Neuron (in vitro differentiated cells): ENCODE measurements at regions not wholly inside any gene's neighbourhood (a gene's known extent, or its start where the extent isn't known, plus 50 kb on each side); places are given as distances from the start of the nearest gene placed in this dataset.

ENCODE experiments used
- H2AFZ ChIP-seq: one replicate; pipeline ENCODE4 v1.6.1; 2013; ENCODE audit warnings: low read depth, mild to moderate bottlenecking, inconsistent platforms, low read length, moderate library complexity
- H3K27me3 ChIP-seq: one replicate; pipeline ENCODE4 v1.6.1; 2013; ENCODE audit warnings: low read length; ENCODE audit not compliant: insufficient read depth
- H3K36me3 ChIP-seq: one replicate; pipeline ENCODE4 v1.6.1; 2013; ENCODE audit warnings: low read length; ENCODE audit not compliant: insufficient read depth
- H3K4me1 ChIP-seq: one replicate; pipeline ENCODE4 v1.6.1; 2013; ENCODE audit warnings: low read length; ENCODE audit not compliant: insufficient read depth
- H3K4me3 ChIP-seq: 2 replicates; pipeline ENCODE4 v1.5.1; 2013; ENCODE audit warnings: mild to moderate bottlenecking, low read length, moderate library complexity
- H3K9me3 ChIP-seq: one replicate; pipeline ENCODE4 v1.6.1; 2013; ENCODE audit warnings: low read length

GRCh38 chr13:107441279-107441678 is 774.1 kb downstream of the LIG4 start:
- H2AFZ ChIP-seq = no peak overlapping the region
- no peaks in the 10 kb centered on the region for H3K36me3 ChIP-seq
- H3K4me3 ChIP-seq = no peak overlapping the region
- H3K9me3 ChIP-seq = no peaks in the 10 kb centered on the region
- H3K27me3 ChIP-seq = no peaks in the 10 kb centered on the region
- no peaks in the 10 kb centered on the region for H3K4me1 ChIP-seq

GRCh38 chr13:107438251-107438650 is 777.1 kb downstream of the LIG4 start:
- no peaks in the 10 kb centered on the region for H3K36me3 ChIP-seq
- H3K9me3 ChIP-seq = no peaks in the 10 kb centered on the region
- H3K4me1 ChIP-seq = no peaks in the 10 kb centered on the region
- no peak overlapping the region for H2AFZ ChIP-seq
- no peaks in the 10 kb centered on the region for H3K27me3 ChIP-seq
- H3K4me3 ChIP-seq = no peak overlapping the region

GRCh38 chr13:107434347-107434746 is 781.0 kb downstream of the LIG4 start:
- no peaks in the 10 kb centered on the region for H3K4me1 ChIP-seq
- no peaks in the 10 kb centered on the region for H3K36me3 ChIP-seq
- no peaks in the 10 kb centered on the region for H3K9me3 ChIP-seq
- no peaks in the 10 kb centered on the region for H3K27me3 ChIP-seq
- H2AFZ ChIP-seq = no peak overlapping the region
- no peak overlapping the region for H3K4me3 ChIP-seq

DNA sequence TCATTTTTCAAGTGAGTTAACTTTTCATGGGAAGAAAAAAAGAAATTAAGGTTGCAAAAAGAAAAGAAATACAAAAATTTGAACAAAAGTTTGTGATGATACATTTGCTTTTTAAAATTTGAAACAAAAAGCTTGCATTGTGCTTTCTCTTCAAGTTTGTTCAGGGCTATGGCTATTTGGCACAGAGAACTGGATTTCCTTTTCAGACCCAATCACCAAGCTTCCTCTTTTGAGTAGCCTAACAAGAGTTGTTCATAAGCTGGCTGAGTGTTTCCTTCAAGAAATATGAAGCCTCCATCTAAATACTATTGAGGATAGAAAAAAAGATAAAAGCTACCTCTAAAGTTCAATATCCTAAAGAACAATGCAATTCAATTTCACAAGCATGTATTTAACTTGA is 787.8 kb downstream of the LIG4 start:
- Histone ChIP-seq H3K4me1 (no peaks in the 10 kb centered on the region), H2AFZ (no peak overlapping the region), H3K9me3 (no peaks in the 10 kb centered on the region), H3K4me3 (no peak overlapping the region), H3K27me3 (no peaks in the 10 kb centered on the region), H3K36me3 (no peaks in the 10 kb centered on the region)

- Histone ChIP-seq H3K27me3 (no peaks in the 10 kb centered on the region), H3K36me3 (no peaks in the 10 kb centered on the region), H3K9me3 (no peaks in the 10 kb centered on the region), H3K4me1 (no peaks in the 10 kb centered on the region), H2AFZ (no peak overlapping the region), H3K4me3 (no peak overlapping the region)
Observed at GRCh38 chr13:107422421-107422820, 792.9 kb downstream of the LIG4 start.

DNA sequence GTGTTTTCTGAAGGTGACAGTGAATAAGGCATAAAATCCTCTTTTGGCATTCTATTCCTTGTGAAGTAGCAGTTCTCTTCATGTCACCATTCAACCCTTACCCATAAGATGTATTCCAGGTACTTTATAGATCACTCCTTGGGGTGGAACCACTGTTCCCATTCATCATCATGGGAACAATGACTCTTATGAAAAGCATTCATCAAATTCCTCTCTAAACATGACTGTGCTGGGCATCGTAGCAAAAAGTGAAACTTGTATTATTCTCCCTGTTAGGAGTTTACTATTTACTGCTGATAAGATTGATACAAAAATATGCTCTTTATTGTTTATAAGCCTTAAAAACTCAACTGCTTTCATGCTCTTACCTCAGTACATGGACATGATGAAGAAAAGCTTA is 793.4 kb downstream of the LIG4 start:
- no peaks in the 10 kb centered on the region for H3K36me3 ChIP-seq
- no peak overlapping the region for H3K4me3 ChIP-seq
- no peaks in the 10 kb centered on the region for H3K9me3 ChIP-seq
- H3K4me1 ChIP-seq = no peaks in the 10 kb centered on the region
- no peaks in the 10 kb centered on the region for H3K27me3 ChIP-seq
- no peak overlapping the region for H2AFZ ChIP-seq

DNA sequence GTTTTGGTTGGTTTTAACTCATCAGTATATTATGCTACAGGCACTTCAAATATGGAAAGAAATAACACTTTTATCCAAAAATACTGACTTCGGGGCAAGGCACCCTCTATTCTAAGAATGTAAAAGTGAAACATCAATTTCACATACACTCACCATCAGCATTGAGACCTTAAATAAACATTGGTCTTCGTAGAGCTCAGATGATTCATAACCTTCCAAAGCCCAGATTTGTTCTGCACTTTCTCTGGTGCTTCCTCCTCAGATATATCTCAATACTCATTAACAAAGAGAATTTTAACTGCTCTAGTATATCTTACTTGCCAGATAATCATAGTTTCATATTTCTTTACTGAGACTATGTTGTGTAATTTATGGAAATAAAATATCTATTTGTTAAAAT is 794.3 kb downstream of the LIG4 start:
- no peaks in the 10 kb centered on the region for H3K9me3 ChIP-seq
- H3K27me3 ChIP-seq = no peaks in the 10 kb centered on the region
- no peak overlapping the region for H3K4me3 ChIP-seq
- H3K4me1 ChIP-seq = no peaks in the 10 kb centered on the region
- H2AFZ ChIP-seq = no peak overlapping the region
- H3K36me3 ChIP-seq = no peaks in the 10 kb centered on the region

GRCh38 chr13:107413005-107413404 is 802.3 kb downstream of the LIG4 start:
- Histone ChIP-seq H3K9me3 (no peaks in the 10 kb centered on the region), H3K36me3 (no peaks in the 10 kb centered on the region), H3K4me1 (no peaks in the 10 kb centered on the region), H3K4me3 (no peak overlapping the region), H2AFZ (no peak overlapping the region), H3K27me3 (no peaks in the 10 kb centered on the region)

DNA sequence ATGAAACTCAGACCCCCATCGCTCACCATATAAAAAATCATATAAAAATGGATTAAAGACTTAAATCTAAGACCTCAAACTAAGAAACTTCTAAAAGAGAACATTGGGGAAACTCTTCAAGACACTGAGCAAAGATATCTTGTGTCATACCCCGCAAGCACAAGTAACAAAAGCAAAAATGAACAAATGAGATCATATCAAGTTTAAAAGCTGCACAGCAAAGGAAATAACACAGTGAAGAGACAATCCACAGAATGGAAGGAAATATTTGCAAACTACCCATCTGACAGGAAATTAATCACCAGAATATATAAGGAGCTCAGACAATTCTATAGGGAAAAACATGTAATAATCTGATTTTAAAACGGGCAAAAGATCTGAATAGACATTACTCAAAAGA is 808.3 kb downstream of the LIG4 start:
- H3K9me3 ChIP-seq = no peaks in the 10 kb centered on the region
- no peak overlapping the region for H2AFZ ChIP-seq
- no peaks in the 10 kb centered on the region for H3K36me3 ChIP-seq
- no peaks in the 10 kb centered on the region for H3K4me1 ChIP-seq
- no peak overlapping the region for H3K4me3 ChIP-seq
- no peaks in the 10 kb centered on the region for H3K27me3 ChIP-seq

DNA sequence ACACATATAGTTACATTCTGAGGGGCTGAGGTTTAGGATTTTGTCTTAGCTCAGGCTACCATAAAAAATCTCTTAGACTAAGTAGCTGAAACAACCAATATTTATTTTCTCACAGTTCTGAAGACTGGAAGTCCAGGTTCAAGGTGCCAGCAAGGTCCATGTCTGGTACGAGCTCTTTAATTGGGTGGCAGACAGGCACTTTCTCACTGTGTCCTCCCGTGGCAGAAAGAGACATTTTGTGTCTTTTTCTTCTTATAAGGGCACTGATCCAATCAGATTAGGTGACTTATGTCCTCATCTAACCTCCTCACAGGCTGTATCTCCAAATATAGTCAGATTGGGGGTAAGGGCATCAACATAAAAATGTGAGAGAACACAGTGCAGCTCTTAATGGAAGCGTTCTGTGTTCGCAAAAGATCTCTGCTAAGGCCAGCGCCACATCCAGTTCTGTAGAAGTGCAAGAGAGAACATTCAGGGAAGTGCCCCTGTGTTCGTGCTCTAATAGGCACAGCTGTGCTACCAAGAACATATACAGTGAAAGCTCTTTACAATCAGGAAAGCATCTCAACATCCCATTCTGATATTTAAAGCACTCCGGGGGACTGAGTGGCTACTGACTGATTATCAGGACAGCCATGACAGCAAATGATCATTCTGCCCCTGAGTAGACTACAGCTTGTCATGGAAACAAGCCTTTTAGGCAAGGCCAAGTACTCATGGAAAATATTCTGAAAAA is 819.2 kb downstream of the LIG4 start:
- H2AFZ ChIP-seq = no peak overlapping the region
- no peak overlapping the region for H3K4me3 ChIP-seq
- no peaks in the 10 kb centered on the region for H3K36me3 ChIP-seq
- no peaks in the 10 kb centered on the region for H3K9me3 ChIP-seq
- no peaks in the 10 kb centered on the region for H3K27me3 ChIP-seq
- no peaks in the 10 kb centered on the region for H3K4me1 ChIP-seq

- no peak overlapping the region for H2AFZ ChIP-seq
- H3K36me3 ChIP-seq = no peaks in the 10 kb centered on the region
- no peak overlapping the region for H3K4me3 ChIP-seq
- H3K27me3 ChIP-seq = no peaks in the 10 kb centered on the region
- H3K9me3 ChIP-seq = no peaks in the 10 kb centered on the region
- no peaks in the 10 kb centered on the region for H3K4me1 ChIP-seq
Observed at GRCh38 chr13:107392205-107392604, 823.1 kb downstream of the LIG4 start.

DNA sequence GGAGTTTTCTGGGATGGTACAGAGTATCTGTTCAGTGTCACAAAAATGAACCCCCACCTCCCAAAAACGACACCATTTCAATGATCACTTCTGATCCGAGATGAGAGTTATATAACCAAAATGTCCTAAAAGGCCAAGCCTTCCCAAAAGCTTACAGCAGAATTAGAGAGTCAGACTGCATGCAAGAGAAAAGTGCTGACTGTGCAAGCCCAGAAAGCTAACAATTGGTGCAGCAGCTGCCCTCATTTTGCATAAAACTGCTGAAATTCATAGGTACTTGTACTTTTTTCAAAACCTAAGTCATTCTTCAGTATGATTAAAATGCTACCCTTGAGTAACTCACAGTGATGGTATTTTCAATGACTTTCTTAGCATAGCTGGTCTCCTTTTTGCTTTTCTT is 819.6 kb upstream of the ARGLU1 start:
- Histone ChIP-seq H3K36me3 (no peaks in the 10 kb centered on the region), H3K4me1 (no peaks in the 10 kb centered on the region), H3K27me3 (no peaks in the 10 kb centered on the region), H2AFZ (no peak overlapping the region), H3K9me3 (no peaks in the 10 kb centered on the region), H3K4me3 (no peak overlapping the region)

DNA sequence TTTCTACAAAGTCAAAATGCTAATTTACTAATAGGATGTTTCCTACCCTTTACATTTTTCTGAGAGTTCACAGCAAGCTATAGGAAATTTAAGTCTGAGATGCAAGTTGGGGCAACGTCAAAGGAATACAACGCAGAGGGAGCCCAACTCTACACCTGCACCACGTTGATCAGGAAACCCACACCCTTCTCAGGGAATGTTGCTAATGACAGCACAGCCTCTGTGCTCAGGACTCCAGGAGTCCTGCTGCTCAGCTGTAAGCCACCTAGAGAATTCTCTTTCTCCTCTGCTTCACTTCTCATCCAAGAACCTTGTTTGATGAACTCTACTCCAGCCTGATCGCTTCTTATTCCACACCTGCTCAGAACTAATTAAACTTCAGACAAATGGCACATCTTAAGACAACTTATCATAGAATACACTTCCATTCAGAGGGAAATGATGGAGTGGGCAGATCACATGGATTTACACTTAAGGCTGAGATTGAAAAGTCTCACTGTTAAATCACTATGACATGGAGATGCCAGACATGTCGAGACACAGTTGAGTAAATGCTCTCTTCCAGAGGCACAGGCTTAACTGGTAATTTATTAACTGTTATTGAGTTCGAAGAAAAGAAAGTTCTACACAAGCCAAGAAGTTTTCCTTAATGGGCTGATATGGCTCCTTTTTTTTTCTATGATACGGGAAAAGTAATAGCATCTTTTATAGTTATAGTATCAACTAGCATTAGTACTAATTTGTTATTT is 811.6 kb upstream of the ARGLU1 start:
- Histone ChIP-seq H3K4me3 (no peak overlapping the region), H3K9me3 (no peaks in the 10 kb centered on the region), H3K27me3 (no peaks in the 10 kb centered on the region), H2AFZ (no peak overlapping the region), H3K36me3 (no peaks in the 10 kb centered on the region), H3K4me1 (no peaks in the 10 kb centered on the region)
